HG03354 (cell line): ENCODE measurements at regions not wholly inside any gene's neighbourhood (a gene's known extent, or its start where the extent isn't known, plus 50 kb on each side); places are given as distances from the start of the nearest gene placed in this dataset.
A peak's percentile ranks its signal among the peaks of the same experiment; 100 is the strongest.

Experiments used
- ATAC-seq: cut with Tn5 transposase; IDR thresholded peaks from one replicate; pipeline ENCODE4 v1.9.1; 2021; ENCODE audit warnings: mild to moderate bottlenecking; ENCODE audit not compliant: unreplicated experiment, poor library complexity, severe bottlenecking

DNA sequence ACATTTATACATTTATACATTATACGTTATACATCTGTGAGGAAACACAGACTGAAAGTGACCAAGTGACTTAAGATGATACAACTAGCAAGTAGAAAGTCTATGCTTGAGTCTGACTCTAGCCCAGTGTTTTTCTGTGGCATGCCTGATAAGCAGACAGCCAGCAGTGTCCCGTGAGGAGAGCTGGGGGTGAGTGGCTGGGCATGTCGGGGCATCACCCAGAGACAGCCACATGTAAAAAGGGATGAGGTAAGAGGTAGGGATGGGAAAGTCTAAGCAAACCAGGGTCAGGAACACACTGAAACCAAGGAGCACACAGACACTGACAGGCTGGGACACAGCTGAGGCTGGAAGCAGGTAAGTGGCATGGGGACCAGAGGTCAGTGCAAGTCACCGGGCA lies 333.2 kb downstream of the FOXO1 start:
- ATAC-seq, result no peak

DNA sequence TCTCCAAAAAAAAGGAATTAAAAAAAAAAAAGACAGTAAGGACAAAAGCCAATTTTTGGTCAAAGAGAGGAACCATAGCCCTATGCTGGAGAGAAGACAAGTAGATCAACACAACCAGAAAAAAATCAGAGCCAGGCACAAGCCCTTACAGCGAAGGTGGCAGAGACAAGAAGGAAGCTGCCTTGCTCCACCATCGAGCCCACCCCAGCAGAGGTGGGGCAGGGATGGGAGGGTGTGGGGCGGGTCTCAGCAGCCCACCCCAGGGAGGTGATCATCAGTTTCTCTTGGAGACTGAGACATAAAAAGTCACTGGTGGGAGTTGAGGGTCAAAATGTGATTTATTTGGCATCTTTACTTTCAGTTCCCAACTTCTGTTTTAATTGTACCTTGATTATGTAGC lies 332.4 kb downstream of the FOXO1 start:
- no peak for ATAC-seq

DNA sequence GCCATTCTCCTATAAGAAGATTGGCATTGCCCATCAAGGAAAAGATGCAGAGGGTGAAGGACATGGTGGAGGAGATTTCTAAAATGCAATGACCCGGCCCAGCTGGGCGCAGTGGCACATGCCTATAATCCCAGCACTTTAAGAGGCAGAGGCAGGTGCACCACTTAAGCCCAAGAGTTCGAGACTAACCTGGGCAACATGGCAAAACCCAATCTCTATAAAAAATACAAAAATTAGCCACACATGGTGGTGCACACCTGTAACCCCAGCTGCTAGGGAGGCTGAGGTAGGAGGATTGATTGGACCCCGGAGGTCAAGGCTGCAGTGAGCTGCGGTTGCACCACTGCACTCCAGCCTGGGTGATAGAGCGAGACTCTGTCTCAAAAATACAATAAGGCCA lies 331.8 kb downstream of the FOXO1 start:
- ATAC-seq, result no peak

DNA sequence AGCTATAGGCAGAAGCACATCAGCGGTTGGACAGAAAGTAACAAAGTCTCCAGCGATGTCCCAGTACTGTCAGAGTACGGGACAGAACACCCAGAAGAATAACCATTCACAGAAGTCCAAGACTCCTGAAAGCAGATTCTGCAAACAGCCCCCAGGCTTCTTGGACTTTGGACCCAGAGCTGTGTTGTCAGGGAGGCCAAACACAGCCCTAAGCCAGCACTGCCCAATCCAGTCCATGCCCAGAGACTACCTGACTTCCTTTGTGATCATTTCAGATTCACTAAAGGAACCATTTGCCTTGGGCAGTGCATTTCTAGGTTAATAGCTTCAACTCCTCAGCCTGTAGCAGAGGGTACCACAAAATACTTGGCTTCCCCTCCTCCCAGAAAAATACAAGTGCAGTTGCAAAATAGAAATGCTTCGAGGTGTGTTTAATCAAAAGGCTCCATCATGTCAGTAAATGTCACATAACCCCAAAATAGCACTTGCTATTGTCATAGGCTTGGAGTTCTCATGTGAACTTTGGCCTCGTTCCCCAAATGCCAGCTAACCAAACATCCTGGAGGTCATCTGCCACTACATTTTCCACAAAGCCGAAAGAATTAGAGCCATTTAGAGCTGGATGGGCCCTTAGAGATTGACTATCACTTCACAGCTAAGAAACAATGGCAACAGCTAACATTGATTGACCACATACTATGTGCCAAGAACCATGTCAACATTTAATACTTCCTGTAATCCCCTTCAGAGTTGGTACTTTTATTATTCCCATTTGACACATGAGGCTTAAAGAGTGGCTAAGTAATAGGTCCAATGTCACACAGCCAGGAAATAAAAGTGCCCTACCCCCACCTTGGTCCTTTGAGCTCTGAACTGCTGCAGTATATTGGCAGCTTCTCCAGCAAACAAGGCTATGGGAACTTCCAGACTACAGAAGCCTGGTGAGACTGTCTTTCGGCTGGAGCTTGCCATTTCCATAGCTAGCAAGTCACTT lies 329.9 kb downstream of the FOXO1 start:
- no peak for ATAC-seq

DNA sequence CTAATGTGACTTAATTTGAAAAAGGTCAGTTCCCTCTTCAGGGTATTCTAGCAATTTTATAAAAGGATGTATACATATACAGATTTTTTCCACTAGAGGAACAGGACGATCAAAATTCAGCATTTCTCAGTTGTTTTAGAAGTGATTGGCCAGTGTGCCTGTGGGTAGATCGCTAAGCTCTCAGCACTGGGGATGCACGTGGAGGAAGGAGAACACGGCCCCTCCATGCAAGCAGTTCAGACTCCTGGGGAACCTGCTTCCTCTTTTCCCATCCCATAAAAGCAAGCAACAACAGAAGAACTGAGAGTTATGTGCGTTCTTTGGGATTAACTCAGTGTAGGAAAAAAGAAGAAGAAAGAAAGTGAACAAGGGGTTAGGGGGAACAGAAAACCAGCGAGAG lies 328.8 kb downstream of the FOXO1 start:
- ATAC-seq, result no peak

DNA sequence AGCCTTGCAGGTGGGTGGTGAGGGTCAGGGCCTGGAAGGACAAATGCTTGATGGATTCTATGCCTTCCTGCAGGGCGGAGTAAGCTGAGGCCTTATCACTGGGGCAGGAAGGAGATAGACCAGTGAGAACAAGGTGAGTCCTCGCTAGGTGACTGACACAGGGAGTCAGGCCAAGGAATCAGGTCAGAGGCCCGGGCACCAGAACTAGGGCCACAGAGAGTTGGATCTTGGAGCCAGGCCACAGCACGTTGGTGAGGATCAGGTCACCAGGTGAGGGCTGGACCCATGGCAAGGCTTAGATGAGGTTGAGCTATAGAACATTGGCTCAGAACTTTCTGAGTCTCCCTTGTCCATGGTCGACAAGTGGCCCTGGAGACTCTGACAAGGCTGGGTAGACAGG lies 328.2 kb downstream of the FOXO1 start:
- no peak for ATAC-seq

DNA sequence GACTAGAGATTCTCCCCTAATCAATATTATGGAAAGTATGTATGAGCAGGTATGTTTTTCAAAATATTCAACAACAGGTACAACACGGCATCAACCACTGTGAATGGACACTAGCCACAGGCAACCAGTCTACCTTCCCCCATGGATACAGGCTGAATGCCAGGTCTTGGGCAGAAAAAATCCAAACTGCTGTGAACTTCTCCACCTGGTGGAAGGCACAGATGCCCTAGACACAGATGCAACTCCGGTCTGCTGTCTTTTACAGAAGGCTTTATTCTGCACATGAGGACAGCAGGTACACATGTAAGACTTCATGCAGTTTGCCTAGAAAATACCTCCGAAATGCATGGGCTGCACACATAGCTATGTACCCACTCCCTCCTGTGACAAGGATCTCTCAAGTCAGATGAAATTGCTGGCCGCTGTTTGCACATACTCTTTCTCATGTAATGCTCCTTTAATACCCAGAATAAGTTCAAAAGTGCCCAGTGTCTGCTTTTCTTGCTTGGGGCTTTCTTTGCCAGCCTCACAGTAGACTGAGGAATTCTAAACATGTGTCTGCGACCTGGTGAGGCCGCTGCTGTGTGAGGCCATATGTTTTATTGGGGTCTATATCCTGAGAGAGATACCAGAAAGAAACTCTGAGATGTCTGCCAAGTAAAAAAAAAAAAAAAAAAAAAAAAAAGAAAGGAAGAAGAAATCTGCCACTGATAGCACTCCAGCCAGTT lies 325.9 kb downstream of the FOXO1 start:
- no peak for ATAC-seq

DNA sequence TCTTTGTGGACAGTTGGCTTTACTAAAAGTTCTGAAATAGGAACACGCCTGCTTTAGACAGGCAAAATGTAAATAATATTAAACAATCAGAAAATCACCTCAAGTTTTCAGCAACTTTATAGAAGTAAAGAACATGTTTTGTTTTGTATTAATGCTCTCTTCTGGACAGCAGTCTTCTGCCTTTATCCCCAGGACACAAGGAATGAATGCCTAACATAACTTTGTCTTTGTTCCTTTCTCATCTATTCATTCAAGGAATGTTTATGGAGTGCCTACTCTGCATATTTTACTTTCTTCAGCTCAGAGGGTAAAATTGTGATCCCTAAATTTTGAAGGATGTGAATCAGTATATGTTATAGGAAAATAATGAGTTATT lies 325.4 kb downstream of the FOXO1 start:
- no peak for ATAC-seq

DNA sequence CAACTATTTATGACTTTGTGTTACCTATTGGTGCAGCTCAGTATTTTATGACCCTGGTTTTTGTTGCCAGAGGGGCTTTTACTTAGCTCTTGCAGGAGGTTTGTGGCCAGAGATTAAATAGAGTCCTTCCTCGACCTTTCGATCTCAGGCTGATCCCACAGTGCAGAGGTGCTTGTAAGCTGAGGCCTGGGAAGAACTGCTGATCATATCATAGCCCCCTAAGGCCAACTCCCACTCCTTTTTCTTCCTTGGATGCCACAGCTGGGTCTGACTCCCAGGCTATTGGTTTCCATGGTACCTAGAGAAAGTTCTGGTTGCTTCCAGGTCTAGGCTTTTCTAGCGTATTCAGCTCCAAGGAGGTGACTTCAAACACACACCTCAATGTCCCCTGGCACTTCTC lies 324.9 kb downstream of the FOXO1 start:
- ATAC-seq, result no peak

DNA sequence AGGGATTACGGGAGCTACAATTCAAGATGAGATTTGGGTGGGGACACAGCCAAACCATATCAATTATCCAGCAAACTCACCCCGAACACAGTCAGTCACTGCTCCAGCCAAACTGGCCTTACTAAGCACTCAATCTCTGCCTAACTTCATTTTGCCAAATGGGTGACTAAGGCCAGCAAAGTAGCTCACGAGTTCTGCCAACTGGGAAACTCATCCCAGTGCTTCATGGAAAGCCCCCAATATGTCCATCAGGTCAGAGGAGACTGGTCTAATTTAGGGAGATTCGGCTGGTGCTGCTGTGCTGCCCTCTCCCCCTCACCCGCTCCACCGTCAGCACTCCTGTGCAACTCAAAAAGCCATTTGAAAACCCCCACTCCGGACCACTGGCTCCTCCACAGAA lies 324.0 kb downstream of the FOXO1 start:
- no peak for ATAC-seq

DNA sequence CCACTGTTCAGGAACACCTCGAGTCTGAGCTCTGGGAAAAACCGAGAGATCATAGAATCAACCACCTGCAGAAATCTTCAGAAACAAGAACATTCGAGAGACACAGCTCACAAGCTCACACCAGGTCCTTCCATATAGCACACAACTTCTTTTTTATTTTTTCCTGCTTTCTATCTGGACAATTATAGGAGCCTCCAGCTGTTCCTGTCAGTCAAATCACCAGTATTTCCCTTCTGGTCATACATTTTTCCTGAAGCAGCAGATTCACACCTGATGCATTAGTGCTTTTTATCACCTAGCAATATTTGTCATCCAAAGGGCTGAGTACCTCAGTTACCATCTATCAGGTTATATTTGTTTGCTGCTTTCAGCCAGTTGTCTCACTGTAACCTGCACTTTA lies 323.5 kb downstream of the FOXO1 start:
- ATAC-seq, result no peak

DNA sequence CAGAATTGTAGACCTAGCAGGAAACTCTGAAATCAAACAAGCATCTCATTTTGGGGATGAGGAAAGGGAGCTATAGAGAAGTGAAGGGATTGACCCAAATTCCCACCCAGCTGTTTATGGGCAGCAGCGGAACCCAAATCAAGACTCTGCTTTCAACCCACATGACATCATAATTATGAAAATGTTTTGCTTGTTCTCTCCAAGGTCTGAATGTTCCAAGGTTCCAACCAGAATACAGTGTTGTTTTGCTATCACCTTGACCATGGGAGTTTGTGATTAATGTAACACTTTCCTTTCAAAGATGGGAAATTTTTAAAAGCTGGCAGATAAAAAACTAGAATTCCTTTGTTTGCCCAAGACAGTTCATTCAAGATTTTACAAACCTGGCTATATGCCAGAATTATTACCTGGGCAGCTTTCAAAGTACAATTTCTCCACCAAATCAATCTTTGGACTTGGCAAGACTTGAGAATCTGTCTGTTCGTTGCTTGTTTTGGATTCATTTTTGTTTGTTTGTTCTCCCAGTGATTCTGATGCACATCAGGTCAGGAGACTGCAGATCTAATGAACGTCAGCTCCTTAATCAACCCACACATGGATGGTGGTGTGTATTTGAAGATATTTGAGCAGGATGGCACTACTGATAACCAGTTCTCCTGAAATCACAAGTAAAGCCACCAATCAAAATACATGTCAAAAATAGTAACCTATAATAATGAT lies 322.7 kb downstream of the FOXO1 start:
- ATAC-seq, result no peak

DNA sequence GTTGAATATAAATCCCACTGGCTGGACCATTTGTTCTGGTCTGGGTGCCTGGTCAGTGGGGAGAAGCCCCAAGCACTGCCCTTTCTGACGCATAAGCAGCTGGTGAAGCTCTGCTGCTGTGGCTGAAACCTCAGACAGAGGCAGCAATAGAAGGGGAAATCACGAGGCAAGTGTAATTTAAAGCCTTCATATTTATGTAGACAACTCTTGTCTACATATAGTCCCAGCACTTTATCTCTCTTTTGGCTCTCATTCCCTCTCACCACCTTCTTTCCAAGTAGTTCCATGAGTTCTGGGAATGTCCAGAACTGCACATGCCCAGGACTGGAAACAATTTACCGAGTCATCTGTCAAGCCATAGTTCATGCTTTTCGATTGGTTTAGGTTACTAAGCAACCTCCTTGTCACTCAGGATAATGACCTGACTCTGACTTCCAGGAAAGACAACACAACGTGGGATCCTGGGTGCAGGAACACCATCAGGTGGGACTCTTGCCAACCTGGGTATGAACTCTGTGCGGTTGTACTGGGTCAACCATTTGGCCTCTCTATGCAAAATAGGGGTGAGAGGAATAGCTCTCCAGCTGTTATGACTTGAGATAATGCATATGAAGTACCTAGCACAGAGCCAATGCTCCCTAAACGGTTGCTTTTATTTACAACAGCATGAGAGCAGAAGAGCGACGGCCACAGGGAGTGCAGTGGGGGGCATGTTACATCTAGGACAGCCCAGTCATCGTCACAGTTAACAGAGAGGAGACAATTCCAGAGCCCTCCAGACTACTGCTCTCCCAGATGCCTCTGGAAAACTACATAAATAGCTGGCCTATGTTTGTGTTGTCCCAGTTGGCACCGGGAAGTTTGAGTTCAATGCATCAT lies 321.9 kb downstream of the FOXO1 start:
- ATAC-seq, result peak; percentile 68

DNA sequence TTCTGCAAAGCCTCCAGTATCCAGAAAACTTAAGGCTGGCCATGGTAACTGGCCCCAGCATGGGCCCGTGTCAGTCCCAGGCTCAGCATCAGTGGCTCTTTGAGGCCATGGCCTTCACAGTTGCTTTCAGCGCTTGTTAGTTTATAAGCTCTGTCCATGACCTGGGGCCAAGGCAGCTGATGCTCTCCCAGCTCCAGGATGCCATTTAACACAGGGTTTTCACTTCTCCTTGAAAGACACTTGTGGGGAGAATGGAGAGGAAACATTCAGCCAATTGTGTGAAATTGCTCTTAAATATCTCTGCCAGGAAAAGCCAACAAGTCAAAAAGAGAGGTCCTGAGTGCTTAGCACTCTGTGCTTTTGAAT lies 321.3 kb downstream of the FOXO1 start:
- ATAC-seq, result no peak

DNA sequence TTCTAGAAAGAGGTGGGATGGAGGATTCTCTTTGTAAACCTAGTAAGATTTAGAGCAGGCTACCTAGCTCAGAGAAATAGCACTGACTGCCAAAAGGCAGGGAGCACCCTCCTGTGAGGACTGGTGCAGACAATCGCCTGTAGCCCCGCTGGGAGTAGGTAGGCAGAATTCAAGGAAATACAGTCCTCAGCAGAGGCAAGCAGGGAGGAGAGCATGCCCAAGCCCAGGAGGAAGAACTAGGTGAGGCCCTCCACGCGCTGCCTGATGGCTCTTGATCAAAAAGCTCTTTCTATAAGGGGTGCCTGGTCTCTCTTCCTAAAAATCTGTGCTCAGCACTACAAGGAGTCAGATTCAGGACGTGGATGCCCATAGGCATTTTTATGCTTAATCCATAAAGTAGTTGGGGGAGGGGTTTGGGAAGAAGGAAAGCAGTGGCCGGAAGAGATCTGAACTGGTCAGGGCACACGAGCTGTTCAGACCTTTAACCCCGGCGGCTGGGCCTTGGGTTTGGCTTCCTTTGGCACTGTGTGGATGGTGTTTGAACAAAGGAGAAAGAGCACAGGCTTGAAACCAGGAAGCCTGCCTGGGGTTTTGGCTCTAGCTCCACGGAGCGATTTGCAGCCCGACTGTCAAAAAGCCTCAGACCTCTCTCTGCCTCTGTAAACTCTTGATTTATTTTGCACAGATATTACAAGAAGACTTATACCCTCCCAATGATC lies 320.6 kb downstream of the FOXO1 start:
- ATAC-seq, result no peak

DNA sequence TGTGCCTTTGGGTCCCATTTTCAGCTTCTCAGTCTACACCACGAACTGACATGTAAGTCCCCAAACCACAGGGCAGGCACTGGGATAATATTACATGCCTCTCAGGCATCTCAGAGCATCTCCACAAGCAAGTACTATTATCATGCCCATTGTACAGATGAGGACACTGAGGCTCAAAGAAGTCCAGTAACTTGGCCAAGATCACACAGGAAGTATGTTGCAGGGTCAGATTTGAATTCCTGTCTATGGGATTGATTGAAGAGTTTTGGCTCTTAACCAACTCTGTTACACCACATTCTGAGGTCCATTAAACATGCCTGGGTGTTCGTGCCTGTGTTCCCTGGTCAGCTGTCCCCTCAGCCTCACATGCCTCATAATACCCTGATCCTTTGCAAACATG lies 319.8 kb downstream of the FOXO1 start:
- ATAC-seq, result no peak

DNA sequence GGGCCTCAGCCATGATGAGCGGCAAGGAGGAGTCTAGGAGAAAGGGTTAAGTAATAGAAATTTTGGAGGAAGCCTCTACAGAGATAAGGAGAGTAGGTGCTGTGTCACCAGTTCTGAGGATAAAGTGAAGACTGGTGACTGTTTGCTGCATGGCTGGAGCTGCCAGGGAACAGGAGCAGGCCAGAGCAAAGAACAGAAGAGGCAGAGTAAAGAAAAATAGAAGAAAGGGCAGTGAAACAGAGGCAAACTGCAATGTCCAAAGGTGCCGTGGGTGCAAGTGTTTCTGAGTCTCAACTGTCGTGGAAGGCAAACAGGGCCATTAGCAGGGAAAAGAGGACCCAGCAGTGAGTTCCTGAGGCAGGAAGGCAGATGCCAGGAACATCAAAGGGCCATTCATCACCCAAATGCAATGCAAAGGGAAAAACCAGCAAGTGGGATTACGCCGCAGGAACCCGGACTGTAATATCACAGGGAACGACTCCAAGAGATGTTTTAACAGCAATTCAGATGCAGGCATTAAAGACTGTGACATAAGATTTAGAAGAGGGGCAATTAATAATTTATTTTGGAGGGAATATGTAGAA lies 318.3 kb downstream of the FOXO1 start:
- no peak for ATAC-seq

DNA sequence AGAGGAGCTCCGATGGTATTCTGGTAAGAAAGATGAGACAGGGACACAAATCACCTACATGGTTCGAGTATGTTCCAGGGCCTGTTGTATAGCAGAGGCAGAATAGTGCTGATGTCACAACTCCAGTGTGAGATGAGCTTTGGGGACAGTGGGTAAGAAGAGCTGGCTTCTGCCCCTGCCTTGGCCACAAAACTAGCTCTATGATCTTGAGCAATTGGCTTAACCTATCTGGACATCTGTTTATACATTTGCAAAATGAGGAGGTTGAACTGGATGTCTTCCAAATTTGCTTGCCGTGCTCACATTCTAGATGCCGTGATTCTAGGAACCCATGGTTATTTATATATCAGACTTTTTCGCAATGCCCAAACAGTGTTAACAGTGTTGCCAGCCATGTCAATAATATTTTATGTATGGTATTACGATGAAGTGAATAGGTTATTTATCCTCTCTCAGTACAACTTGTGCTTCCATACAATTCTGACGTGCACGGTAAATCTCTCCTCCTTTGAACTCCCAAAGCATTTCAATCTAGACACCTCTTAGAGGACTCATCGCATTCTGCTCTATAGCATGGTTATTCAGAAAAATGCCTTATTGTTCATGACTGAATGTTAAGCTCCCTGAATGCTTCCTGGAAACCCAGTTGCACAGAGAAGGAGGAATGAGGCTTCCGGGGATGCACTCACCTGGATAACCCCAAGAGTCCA lies 316.0 kb downstream of the FOXO1 start:
- ATAC-seq, result no peak
